ENCODE measurements at regions not wholly inside any gene's neighbourhood (a gene's known extent, or its start where the extent isn't known, plus 50 kb on each side); places are given as distances from the start of the nearest gene placed in this dataset.
"Not testable (repeated sequence)": the region's sequence is repeated elsewhere in the genome, so short reads cannot be mapped to it uniquely, and the experiment has no call there.

DNA sequence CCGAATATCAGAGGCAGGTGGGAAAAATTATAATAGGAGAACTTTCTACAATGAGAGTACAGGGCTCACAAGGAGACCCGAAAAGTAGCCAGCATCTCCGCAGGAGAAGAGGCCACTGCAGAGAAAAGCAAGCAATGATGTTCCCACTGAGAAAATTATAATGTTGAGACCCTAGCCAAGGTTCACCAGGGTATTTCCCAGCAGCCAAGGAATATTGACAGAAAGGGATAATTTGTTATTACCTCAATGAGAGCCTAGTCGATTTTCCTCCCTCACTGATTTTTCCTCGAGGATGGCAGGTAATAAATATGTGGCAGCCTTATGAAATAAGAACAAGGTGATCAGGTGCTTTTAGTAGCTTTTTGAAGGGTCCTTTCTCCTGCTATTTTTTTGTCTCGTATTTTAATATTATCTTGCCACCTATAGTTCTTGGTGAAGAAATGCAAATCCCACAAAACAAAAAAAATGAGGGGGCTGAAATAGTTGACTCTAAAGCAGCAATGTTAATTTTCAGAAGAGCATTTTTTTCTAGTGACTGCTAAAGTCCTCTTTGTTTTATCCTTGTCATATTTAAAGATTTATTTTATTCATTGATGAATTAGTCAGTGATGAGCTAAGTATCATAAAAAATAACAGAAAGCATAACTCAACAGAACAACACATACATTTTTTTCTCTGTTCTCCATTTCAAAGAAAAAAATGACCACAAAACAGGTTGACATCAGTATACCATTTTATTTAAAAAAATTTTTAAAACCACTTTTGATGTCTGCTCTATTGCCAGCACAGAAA lies 215.4 kb downstream of the KCNE4 start:
- in situ Hi-C loops (cut with HindIII; ENCODE audit: low pct_ligation_motif_present, low pct_unique_long_range_greater_than_20kb, low sequenced_read_pairs) = no loop called here

DNA sequence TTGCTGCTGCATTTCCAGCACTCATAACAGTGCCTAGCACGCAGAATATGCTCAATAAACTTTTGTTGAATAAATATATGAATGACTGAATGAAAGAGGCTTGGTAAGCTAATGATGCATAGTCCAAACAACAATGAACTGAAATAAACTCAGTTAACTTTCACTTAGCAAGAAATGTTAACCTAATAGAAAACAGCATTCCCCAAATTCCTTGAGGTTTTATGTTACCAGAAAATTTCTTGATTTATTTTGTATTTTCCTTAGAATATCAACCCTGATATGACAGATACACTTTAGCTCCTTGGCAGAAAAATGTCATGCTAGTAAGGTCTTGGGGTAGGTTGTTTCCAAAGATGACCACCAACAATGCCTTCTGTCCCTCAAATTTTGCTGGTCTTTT lies 217.4 kb downstream of the KCNE4 start:
- in situ Hi-C loops (cut with HindIII; ENCODE audit: low pct_ligation_motif_present, low pct_unique_long_range_greater_than_20kb, low sequenced_read_pairs) = no loop called here
- DNase-seq = no peak

More for the DNA sequence above, 215.4 kb downstream of the KCNE4 start:
- DNase-seq = no peak

DNA sequence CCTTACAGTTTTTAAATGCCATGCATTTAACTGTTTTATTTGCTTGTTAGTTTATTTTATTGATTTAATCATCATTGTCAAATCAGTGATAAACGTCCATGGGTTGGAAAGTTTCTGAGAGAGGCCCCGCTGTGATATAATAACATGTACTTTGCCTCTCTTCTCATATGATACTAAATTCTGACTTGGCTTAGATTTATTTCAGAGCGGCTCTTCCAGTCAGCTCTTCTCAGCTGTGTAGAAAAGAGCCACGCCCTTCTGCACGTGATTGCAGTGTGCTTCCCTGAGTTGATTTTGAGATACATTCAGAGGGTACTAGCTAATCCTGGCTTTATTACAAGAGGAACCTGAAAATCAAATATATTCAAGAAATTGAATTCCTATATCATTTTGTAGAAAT lies 218.6 kb downstream of the KCNE4 start:
- DNase-seq = no peak
- in situ Hi-C loops (cut with HindIII; ENCODE audit: low pct_ligation_motif_present, low pct_unique_long_range_greater_than_20kb, low sequenced_read_pairs) = no loop called here

DNA sequence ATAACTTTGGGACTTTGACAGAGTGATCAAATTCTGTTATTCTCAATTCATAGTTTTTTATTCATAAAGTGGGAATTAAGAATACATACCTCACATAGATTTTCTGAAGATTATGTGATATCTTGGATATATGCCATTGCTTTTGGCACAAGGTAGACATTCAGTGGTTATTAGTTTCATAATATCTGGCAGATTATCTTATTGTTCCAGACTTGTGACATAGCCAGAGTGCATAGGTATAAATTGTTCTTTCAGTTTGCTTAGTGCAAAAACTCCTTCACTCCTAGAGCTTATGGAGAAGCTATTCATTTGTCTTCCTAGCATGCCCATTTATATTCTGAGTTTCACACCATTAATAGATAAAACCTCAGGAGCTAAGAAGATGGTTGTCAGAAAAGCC lies 222.0 kb downstream of the KCNE4 start:
- no peak for DNase-seq
- in situ Hi-C loops (cut with HindIII; ENCODE audit: low pct_ligation_motif_present, low pct_unique_long_range_greater_than_20kb, low sequenced_read_pairs) = no loop called here

DNA sequence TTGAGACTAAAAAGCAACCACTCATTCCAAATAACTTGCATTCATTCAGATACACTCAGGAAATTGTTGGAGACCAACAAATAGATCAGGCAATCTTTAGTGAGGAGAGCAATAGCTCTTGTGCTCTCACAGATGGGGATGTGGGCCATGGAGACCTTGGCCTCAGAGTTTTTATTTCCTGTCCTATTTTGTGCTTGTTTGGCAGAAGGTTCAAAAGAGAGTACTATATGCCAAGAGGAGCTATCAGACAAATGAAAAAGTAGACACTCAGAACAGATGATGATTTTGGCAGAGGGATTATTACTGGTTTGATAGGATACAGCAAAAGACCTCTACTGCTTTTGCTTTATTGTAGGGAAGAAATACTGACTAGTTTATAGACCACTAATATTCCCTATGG lies 230.2 kb downstream of the KCNE4 start:
- in situ Hi-C loops (cut with HindIII; ENCODE audit: low pct_ligation_motif_present, low pct_unique_long_range_greater_than_20kb, low sequenced_read_pairs) = no loop called here

DNA sequence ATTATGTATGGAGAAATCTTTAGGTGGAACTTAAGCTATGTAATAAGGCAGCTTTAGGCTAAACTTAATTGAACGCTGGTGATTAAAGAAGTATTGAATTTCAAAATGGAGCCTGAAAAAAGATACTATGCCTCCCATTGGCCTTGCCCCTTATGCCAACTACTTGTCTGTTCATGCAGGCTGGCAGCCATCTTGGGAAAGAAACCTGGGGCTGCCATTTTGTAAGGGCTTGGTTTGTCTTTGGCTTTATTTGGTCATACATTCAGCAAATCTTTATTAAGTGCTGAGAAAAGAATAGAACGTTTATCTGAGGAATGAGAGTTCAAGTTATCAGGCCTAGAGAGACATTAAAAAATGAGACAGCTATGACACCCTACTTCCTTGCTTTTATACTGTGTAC lies 231.3 kb downstream of the KCNE4 start:
- in situ Hi-C loops (cut with HindIII; ENCODE audit: low pct_ligation_motif_present, low pct_unique_long_range_greater_than_20kb, low sequenced_read_pairs) = no loop called here
- no peak for DNase-seq

More for the DNA sequence above, 230.2 kb downstream of the KCNE4 start:
- DNase-seq = no peak

DNA sequence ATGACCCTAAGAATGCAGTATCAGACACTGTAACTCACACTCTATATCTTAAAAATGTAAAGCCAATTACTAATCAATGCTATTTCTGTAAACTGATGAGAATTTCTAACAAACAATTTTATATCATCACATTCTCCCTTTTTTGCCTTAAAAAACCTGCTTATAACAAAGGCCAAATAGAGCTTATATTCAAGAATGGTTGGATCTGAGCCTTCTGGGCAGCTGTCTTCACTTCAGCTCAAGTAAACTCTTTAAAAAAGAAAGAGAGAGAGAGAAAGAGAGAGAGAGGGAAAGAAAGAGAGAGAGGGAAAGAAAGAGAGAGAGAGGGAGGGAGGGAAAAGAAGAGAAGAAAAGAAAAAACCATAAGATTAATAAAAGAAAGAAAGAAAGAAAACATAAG lies 231.8 kb downstream of the KCNE4 start:
- no peak for DNase-seq
- in situ Hi-C loops (cut with HindIII; ENCODE audit: low pct_ligation_motif_present, low pct_unique_long_range_greater_than_20kb, low sequenced_read_pairs) = no loop called here

DNA sequence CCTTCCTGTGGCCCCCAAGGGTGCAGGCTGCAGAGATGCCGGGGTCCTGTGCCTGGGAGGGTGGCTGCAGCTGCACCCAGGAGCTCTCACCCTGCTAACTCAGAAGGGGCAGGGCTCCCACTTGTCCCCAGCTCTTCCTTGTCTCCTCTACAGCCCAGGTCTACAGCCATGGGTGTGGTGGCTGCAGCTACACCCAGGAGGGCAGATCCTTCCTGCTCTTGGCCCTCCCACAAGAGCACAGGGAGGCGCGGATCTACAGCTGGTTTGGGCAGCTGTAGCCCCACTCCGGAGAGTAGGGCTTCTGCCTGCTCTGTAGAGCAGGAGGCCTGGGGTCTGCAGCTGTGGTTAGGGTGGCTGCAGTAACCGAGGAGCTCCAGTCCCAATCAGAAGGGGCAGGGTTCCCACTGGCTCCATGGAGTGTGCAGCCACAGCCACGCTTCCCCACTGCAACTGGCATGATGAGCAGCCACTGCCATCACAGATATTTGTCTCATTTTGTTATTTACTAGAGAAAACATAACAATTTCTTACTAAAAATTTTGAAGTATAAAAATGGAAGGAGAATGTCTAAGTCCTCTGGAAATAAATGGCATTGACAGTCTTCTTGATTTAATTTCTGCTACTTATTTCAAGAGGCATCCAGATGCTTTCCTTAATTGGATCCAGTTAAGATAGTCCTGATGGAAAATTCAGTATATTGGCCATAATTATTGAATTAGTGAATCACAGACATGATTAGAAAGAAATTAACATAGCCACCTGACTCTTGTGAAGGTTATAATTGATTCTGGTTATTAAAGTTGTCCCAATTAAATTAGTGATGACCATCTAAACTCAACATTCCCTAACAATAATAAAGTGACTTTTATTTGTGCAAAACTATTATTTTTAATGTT lies 233.6 kb downstream of the KCNE4 start:
- DNase-seq = no peak
- in situ Hi-C loops (cut with HindIII; ENCODE audit: low pct_ligation_motif_present, low pct_unique_long_range_greater_than_20kb, low sequenced_read_pairs) = no loop called here

DNA sequence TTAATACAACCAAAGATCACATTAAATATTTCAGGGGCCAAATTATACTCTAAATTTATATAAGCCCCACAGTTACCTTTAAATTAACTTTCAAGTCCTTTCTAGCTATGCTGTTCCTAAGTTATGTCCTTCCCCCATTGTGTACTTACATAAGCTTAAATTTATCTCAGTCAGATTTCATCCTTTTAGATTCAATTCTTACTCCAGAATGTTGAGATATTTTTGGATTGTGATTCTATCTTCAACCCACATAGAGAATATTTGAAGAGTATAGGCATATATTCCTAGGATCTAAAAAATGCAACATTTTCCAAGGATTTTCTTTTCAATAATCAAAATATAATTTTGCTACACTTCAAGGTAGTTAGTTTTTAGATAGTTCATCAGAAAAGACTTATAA lies 242.8 kb downstream of the KCNE4 start:
- in situ Hi-C loops (cut with HindIII; ENCODE audit: low pct_ligation_motif_present, low pct_unique_long_range_greater_than_20kb, low sequenced_read_pairs) = no loop called here

DNA sequence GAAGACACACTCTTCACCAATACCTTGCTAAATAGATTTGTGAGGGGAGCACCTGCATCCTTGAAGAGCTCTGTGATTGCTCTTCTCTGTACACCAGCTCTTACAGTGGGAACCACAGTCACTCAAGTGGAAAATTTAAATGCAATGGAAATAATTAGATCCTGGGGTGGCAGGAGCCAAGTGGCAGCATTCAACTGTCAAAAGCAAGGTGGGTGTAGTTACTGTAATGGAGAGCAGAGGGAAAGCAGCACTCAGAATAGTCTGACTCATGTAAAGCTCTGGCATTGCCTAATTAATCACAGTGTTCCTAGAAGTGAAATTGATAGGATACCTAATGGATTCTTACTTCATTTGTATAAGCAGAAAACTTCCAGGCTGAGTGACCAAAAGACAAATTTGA lies 245.8 kb downstream of the KCNE4 start:
- in situ Hi-C loops (cut with HindIII; ENCODE audit: low pct_ligation_motif_present, low pct_unique_long_range_greater_than_20kb, low sequenced_read_pairs) = no loop called here
- no peak for DNase-seq

More for the DNA sequence above, 242.8 kb downstream of the KCNE4 start:
- DNase-seq = no peak

DNA sequence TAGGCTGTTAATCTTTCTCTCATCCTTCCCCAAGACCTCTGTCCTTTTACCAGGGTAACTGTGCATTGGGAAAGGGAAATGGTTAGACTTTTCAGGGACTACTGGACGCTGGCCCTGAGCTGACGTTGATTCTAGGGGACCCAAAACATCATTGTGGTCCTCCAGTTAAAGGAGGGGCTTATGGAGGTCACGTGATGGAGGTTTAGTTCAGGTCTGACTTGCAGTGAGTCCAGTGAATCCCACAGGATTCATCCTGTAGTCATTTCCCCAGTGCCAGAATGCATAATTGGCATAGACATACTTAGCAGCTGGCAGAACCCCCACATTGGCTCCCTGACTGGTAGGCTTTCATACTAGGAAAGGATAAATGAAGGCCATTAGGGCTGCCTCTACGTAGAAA lies 246.3 kb downstream of the KCNE4 start:
- in situ Hi-C loops (cut with HindIII; ENCODE audit: low pct_ligation_motif_present, low pct_unique_long_range_greater_than_20kb, low sequenced_read_pairs); DNase-seq: not testable (repeated sequence)

DNA sequence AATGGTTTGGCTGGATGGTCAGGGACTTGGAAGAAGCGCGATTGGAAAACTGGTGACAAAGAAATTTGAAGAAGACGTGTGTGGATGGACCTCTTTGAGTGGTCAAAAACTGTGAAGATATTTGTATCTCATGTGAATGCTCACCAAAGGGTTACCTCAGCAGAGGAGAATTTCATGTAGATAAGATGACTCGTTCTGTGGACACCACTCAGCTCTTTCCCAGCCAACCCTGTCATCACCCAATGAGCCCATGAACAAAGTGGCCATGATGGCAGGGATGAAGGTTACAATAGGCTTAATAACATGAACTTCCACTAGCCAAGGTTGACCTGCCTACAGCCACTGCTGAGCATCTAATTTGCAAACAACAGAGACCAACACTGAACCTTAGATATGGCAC lies 248.3 kb downstream of the KCNE4 start:
- in situ Hi-C loops (cut with HindIII; ENCODE audit: low pct_ligation_motif_present, low pct_unique_long_range_greater_than_20kb, low sequenced_read_pairs) = no loop called here
- no peak for DNase-seq

DNA sequence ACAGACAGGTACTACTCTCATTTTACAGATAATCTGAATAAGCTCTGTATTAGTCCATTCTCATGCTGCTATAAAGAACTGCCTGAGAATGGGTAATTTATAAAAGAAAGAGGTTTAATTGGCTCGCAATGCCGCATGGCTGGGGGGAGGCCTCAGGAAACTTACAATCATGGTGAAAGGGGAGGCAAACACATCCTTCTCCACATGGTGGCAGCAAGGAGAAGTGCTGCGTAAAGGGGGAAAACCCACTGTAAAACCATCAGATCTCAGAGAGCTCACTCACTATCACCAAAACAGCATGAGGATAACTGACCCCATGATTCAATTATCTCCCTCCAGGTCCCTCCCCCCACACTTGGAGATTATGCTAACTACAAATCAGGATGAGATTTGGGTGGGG lies 254.4 kb downstream of the KCNE4 start:
- peak; percentile 24 for DNase-seq
- in situ Hi-C loops (cut with HindIII; ENCODE audit: low pct_ligation_motif_present, low pct_unique_long_range_greater_than_20kb, low sequenced_read_pairs) = no loop called here

DNA sequence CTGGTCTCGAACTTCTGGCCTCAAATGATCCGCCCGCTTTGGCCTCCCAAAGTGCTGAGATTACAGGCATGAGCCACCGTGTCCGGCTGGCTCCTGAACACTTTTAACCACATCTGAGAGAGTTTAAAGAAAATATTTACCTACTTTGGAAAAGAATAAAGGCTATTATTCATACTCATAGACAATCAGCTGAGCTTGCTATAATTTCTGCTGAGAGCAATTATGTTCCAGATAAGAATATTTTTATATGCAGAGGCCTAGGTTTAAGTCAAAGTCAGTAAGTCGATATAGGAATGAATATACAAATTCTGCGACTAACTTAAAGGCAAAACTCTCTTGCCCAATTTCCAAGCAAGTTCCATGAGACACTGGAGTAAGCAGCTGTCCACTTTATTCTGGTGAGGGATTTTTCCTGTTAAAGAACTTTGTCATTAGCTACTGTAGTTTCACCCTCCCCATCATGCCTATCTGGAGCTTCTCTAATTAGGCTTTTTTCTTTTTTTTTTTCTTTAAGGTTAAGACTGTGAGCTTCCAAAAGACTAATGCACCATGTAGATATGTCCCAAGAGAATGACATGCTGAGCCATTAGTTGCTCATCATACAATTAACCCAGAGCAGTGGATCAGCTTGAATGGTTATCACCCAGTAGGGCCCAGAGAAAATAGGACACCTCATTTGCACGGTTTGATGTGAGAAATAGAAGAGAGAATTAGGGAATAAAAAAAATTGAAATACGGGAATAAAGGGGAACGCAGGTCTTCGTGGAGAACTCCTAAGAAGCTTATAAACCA lies 260.1 kb downstream of the KCNE4 start:
- no peak for DNase-seq
- in situ Hi-C loops (cut with HindIII; ENCODE audit: low pct_ligation_motif_present, low pct_unique_long_range_greater_than_20kb, low sequenced_read_pairs) = no loop called here

DNA sequence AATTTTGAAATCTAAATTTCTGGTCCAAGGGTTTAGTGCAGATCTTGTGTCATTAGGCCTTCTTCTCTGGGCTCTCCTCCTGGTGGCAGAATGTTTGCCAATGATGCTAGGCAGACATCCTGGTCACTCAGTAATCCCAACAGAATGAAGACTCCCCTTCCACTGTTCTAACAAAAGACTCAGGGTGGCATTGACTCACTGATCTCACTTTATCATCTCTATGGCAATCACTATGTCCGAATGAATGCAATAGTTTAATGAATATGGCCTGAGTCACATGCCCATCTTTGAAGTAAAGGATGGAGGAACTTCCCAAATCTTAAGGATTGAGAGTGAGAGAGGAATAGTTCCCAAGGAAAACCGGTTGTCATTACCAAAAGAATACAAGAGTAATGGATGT lies 261.1 kb downstream of the KCNE4 start:
- in situ Hi-C loops (cut with HindIII; ENCODE audit: low pct_ligation_motif_present, low pct_unique_long_range_greater_than_20kb, low sequenced_read_pairs) = no loop called here
- no peak for DNase-seq

DNA sequence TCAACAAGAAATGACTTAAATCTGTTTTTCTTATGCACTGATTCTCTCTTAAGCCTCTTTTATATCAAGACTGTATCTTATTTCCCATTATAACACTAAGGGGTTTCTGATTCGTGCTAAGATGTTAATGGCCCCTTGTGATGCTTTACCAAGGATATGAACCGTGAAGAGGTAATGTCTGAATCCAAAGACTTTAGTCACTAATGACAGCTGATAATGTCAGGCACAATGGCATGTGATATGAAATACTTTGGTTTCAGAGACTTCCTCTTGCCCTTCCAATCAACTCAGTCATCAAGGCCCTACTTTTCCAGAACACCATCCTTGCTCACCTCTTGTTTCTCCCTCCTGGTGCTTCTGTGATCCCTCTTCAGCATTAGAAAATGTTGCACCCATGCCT lies 262.8 kb downstream of the KCNE4 start:
- in situ Hi-C loops (cut with HindIII; ENCODE audit: low pct_ligation_motif_present, low pct_unique_long_range_greater_than_20kb, low sequenced_read_pairs) = no loop called here
- DNase-seq = no peak

DNA sequence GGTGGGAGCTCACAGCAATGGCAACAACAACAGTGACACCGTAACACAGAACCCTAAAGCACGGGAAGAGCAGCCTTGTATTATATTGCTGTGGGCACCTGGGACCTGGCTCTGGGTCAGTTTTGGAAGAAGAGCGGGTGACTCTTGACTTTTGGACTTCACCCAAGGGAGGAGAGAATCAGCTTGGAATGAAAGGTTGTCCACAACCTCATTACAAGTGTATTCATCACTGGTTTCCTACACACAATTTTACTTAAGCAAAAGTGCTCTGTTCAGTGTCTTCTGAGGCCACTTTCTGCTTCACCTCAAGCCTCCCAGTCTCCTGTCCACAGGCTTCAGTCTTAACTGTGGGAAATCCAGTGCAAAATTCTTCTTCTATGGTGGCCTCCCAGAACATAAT lies 263.8 kb downstream of the KCNE4 start:
- no peak for DNase-seq
- in situ Hi-C loops (cut with HindIII; ENCODE audit: low pct_ligation_motif_present, low pct_unique_long_range_greater_than_20kb, low sequenced_read_pairs) = no loop called here

DNA sequence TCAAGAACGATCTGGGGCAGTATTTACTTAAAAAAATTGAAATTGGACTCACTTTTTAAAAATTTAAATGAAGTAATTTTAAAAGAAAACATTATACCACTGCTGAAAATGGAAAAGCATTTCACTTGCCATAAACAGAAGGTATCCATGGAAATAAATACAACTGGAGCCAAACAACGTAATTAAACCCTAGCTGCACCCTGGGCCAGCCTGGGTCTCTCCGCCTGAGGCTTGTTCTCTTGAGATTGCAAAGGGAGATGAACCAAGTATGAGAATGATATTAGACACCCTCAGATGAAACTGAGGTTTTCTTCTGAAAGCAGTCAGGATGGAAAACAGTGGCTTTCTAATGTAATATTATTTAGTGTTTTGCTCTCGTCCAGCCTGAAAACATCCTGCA lies 264.4 kb downstream of the KCNE4 start:
- in situ Hi-C loops (cut with HindIII; ENCODE audit: low pct_ligation_motif_present, low pct_unique_long_range_greater_than_20kb, low sequenced_read_pairs) = no loop called here
- no peak for DNase-seq

DNA sequence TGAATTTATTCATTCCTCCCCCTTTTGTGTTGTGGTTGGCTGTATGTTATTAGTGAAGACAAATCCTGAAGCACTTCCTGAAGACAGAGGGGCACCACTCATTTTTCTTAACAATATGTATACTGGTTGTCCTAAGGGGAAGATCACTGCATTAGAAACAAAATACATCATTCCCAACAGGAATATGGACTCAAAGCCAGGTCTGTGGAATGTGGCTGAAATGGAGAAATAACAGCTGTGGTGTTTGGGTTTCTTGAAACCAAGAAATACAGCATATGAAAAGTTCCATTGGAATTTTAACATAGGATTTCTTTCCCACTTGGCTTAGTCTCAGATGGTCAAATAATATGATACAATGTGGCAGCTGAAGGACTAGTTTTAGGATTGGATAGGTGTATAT lies 267.6 kb downstream of the KCNE4 start:
- no peak for DNase-seq
- in situ Hi-C loops (cut with HindIII; ENCODE audit: low pct_ligation_motif_present, low pct_unique_long_range_greater_than_20kb, low sequenced_read_pairs) = no loop called here

All from ACHN (cell line).